Fibroblast of the aortic adventitia (primary cell): ENCODE measurements at regions not wholly inside any gene's neighbourhood (a gene's known extent, or its start where the extent isn't known, plus 50 kb on each side); places are given as distances from the start of the nearest gene placed in this dataset.

Source experiments
- DNase-seq: peaks from one replicate; pipeline ENCODE4 v3.0.0-alpha.2; 2010; ENCODE audit warnings: low read depth
- H3K4me3 ChIP-seq: 2 replicates; pipeline ENCODE4 v1.5.1; 2011; ENCODE audit warnings: low read depth, mild to moderate bottlenecking, control low read depth, low read length, moderate library complexity
- TF ChIP-seq, protein P1 (sequence below): IDR thresholded peaks from 2 replicates; pipeline ENCODE4 v1.5.1; 2011; ENCODE audit warnings: mild to moderate bottlenecking, low read length, control low read depth, inconsistent platforms; ENCODE audit not compliant: insufficient read depth

DNA sequence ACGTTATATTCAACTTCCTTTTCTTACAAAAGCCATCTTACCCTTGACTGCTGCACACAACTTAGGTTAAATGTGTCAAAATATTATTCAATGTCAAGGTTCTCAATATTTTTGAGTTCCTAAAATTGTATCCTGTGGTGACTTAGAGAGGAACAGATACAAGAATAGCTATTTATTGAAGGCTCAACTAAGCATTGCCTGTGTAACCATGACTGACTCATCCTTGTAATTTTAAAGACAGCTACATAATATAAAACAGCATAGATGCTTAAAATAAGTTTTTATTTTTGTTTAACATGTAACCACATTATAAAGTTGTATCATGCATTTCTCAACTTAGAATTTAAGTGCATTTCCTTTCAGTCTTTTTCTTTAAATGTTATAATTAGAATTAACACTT, 312.9 kb upstream of the RGMB start:
- H3K4me3 ChIP-seq: no peak overlapping the region
- no peak for DNase-seq
- TF ChIP-seq, protein P1, sequence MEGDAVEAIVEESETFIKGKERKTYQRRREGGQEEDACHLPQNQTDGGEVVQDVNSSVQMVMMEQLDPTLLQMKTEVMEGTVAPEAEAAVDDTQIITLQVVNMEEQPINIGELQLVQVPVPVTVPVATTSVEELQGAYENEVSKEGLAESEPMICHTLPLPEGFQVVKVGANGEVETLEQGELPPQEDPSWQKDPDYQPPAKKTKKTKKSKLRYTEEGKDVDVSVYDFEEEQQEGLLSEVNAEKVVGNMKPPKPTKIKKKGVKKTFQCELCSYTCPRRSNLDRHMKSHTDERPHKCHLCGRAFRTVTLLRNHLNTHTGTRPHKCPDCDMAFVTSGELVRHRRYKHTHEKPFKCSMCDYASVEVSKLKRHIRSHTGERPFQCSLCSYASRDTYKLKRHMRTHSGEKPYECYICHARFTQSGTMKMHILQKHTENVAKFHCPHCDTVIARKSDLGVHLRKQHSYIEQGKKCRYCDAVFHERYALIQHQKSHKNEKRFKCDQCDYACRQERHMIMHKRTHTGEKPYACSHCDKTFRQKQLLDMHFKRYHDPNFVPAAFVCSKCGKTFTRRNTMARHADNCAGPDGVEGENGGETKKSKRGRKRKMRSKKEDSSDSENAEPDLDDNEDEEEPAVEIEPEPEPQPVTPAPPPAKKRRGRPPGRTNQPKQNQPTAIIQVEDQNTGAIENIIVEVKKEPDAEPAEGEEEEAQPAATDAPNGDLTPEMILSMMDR: no peak

DNA sequence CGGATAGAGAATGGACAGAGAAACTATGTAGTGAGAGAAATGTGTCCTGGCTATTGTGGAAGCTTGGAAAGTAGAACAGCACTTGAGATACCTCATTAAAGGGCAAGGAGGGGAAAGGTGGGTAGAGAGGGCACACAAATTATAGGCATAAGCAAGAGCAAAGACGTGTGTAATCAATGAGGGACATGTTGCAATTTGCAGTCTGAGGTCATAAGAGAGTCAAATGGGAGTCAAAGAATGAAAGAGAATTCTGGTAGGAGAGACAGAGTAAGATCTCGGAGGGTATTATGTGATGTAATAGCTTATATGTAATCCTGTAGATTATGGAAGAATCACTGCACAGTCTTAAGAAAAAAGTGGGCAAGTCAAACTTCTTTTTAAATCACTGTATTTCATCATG, 312.0 kb upstream of the RGMB start:
- TF ChIP-seq, protein P1: no peak
- H3K4me3 ChIP-seq: no peak overlapping the region
- DNase-seq: no peak

DNA sequence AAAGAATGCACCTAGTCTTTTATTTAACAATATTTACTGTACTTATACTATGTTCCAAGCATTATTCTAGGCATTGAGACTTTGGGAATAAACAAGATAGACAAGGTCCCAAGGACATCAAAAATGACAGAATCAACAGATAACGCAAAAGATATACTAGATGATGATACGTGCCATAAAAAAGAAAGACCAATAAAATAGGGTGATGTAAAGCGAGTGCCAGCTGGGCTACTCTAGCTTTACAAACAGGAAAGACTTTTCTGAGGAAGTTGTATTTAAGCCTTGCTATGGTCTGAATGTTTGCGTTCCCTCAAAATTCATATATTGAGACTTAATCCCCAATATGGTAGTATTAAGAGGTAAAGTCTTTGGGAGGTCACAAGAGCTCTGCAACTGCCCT, 310.2 kb upstream of the RGMB start:
- DNase-seq: no peak
- H3K4me3 ChIP-seq: no peak overlapping the region
- TF ChIP-seq, protein P1: no peak

DNA sequence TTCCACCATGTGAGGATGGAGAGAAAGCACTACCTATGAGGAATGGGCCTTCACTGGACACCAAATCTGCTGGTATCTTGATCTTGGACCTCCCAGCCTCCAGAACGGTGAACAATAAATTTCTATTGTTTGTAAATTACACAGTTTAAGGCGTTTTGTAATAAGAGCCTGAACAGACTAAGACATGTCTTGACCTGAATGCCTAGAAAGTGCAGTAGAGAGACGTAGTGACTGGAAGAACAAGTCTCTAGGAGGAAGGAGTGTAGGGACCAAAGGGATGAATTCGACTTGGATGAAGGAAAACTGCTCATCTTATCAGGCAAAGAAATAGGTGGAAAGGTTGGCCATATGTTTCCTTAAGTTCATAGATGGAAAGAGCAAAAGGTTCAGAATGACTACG, 309.8 kb upstream of the RGMB start:
- TF ChIP-seq, protein P1: no peak
- no peak overlapping the region for H3K4me3 ChIP-seq
- no peak for DNase-seq

DNA sequence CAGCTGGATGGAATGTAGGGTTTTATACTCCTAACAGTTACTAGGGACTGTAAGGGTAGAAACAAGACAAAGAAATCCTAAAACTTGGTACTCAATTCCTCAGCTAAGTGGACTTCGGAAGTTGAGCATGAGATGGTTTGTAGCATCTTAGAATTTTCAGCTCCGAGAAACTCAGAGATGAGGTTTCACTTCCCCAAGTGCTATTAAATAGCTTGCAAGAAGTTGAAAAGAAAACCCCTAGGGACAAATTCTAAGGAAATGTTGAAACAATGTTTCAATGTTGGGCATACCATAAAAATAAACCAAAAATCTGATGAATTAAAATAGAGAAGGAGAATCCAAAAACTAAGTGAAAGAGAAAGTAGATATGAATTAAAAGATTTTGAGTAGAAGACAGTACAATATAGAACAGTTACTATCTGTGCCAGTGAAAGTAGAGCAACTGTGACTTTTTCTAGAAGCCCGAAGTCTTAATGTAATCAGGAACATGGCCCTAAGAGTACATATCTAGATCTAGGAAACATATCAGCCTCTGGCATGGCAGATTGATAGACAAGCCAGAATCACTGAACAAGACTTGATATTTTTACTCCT, 308.6 kb upstream of the RGMB start:
- no peak overlapping the region for H3K4me3 ChIP-seq
- TF ChIP-seq, protein P1: no peak
- peak; percentile 48 for DNase-seq

DNA sequence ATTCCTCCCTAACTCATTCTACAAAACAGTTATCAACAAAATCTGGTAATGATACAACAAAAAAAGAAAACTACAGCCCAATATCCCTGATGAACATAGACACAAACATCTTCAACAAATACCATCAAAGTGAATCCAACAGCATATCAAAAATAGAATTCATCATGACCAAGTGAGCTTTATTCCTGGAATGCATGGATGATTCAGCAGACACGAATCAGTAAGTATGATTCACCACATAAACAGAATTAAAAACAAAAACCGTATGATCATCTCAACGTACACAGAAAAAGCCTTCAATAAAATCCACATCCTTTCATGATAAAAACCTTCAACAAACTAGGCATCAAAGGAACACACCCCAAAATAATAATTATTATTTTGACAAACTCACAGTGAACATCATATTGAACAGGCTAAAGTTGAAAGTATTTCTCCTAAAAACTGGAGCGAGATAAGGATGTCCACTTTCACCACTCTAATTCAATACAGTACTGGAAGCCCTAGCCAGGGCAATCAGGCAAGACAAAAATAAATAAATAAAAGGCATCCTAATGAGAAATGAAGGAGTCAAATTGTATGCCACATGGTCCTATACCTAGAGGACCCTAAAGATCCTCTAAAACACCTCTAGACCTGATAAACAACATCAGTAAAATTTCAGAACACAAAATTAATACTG, 305.1 kb upstream of the RGMB start:
- TF ChIP-seq, protein P1: no peak
- peak; percentile 85 for DNase-seq
- H3K4me3 ChIP-seq: no peak overlapping the region

DNA sequence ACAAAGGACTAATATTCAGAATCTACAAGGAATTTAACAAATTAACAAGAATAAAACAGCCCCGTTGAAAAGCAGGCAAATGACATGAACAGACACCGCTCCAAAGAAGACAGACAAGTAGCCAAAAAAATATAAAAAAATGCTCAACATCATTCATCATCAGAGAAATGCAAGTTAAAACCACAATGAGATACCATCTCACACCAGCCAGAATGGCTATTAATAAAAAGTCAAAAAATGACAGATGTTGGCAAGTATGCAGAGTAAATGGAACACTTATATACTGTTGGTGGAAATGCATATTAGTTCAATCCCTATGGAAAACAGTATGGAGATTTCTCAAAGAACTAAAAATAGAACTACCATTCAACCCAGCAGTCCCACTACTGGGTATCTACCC, 302.7 kb upstream of the RGMB start:
- H3K4me3 ChIP-seq: no peak overlapping the region
- no peak for DNase-seq
- TF ChIP-seq, protein P1: no peak
